ENCODE measurements at regions not wholly inside any gene's neighbourhood (a gene's known extent, or its start where the extent isn't known, plus 50 kb on each side); places are given as distances from the start of the nearest gene placed in this dataset.

DNA sequence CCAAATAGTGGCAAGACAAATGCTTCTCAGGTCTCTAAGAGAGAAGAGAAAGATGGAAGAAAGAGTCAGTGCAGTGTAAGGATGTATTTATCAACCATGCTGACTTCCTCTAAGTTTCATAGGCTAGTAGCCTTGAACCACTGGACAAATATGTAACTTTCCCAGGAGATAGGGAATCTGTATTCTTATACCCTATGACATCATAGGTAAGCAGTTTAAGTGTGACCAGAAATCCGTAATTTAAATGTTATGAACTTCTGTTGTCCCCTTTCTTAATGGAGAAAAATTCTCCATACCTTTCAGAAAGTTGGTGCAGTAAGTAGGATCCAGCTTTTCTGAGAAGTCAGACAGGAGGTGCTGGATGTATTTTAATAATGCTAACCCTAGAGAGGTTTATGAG, 256.2 kb downstream of the LNPK start:
- TF ChIP-seq POLR2A (IDR thresholded peaks at IDR 0.05; ENCODE audit: low read length), result no peak
- TF ChIP-seq GATA1 (IDR thresholded peaks at IDR 0.05; ENCODE audit: low read depth, low read length), result no peak
